Prostate gland (tissue), 2 donors: ENCODE measurements at regions not wholly inside any gene's neighbourhood (a gene's known extent, or its start where the extent isn't known, plus 50 kb on each side); places are given as distances from the start of the nearest gene placed in this dataset.
"Not testable (repeated sequence)": the region's sequence is repeated elsewhere in the genome, so short reads cannot be mapped to it uniquely, and the experiment has no call there.

Source experiments
- DNase-seq: peaks from one replicate; pipeline ENCODE4 v3.0.0-alpha.2; 2019; ENCODE audit warnings: low spot score
- H3K27ac ChIP-seq, 2 donors: fragments of 200-600 bp; sonication (generic); 2 replicates each; pipeline ENCODE4 v1.5.1; 2017 to 2019
- H3K27me3 ChIP-seq: fragments of 200-600 bp; sonication (generic); replicated peaks from 2 replicates; pipeline ENCODE4 v1.5.1; 2019; ENCODE audit not compliant: insufficient read depth
- H3K36me3 ChIP-seq, 2 donors: fragments of 200-600 bp; sonication (generic); 1 replicate in 1 of 2; 2 replicates in 1 of 2; pipeline versions ENCODE4 v1.5.1 to v1.8.1; 2017 to 2019
- H3K4me1 ChIP-seq: fragments of 200-600 bp; sonication (generic); replicated peaks from 2 replicates; pipeline ENCODE4 v1.5.1; 2019
- H3K4me3 ChIP-seq, 2 donors: fragments of 200-600 bp; sonication (generic); 2 replicates each; pipeline ENCODE4 v1.5.1; 2017 to 2019
- H3K9me3 ChIP-seq: fragments of 200-600 bp; sonication (generic); 2 replicates; pipeline ENCODE4 v1.5.1; 2017
- POLR2A ChIP-seq: fragments of 450-650 bp; IDR thresholded peaks from one replicate; pipeline ENCODE4 v1.6.1; 2016; ENCODE audit warnings: antibody characterized with exemption, mild to moderate bottlenecking
- POLR2AphosphoS5 ChIP-seq: sonication (generic); formaldehyde crosslinking; IDR thresholded peaks from one replicate; pipeline ENCODE4 v1.6.1; 2017; ENCODE audit warnings: antibody characterized with exemption
- WGBS: methylation state at CpG from one replicate; pipeline ENCODE4 v1.1.5; 2018; 5-methylcytosine and 5-hydroxymethylcytosine counted together
- intact Hi-C: fragments of 100-400 bp; cut with DNase I; formaldehyde crosslinking; loops from one replicate; pipeline ENCODE4 v1.14.2; 2022
- TF ChIP-seq, protein P1 (sequence below), 4 experiments: fragments of 200-600 bp in 2 of 4; fragments of 450-650 bp in 2 of 4; sonication (generic) in 2 of 4; IDR thresholded peaks; 1 replicate in 3 of 4; 2 replicates in 1 of 4; pipeline ENCODE4 v1.5.1; 2016 to 2019; ENCODE audit warnings: antibody characterized with exemption in 4 of 4, mild to moderate bottlenecking in 2 of 4, moderate library complexity in 2 of 4

DNA sequence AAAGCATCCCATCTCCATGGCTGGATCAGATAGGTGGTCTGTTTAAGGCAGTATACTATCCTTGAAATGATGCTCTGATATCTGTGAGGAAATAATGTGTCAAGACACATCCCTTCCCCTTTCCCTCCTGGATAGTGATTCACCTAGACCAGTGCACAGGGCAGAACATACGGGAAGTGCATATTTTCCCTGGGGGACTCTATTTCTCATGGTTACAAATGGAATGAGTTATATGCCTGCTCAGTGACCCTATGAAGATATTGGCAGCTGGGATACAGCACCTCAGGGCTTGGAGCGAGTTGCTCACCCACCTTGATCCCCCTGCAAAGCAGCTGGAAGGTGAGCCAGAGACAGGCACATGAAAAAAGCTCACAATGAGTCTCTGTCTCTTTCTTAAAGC, 67.5 kb upstream of the PRL start:
- Histone ChIP-seq H3K27me3 (no peaks in the 10 kb centered on the region), H3K36me3 (no peaks in the 10 kb centered on the region), H3K4me1 (peaks cover 4% of the 10 kb centered on the region), H3K4me3 (no peak overlapping the region), H3K27ac (no peak overlapping the region), H3K9me3 (no peaks in the 10 kb centered on the region)
- TF ChIP-seq POLR2AphosphoS5 (no peak), POLR2A (no peak)
- TF ChIP-seq, protein P1, sequence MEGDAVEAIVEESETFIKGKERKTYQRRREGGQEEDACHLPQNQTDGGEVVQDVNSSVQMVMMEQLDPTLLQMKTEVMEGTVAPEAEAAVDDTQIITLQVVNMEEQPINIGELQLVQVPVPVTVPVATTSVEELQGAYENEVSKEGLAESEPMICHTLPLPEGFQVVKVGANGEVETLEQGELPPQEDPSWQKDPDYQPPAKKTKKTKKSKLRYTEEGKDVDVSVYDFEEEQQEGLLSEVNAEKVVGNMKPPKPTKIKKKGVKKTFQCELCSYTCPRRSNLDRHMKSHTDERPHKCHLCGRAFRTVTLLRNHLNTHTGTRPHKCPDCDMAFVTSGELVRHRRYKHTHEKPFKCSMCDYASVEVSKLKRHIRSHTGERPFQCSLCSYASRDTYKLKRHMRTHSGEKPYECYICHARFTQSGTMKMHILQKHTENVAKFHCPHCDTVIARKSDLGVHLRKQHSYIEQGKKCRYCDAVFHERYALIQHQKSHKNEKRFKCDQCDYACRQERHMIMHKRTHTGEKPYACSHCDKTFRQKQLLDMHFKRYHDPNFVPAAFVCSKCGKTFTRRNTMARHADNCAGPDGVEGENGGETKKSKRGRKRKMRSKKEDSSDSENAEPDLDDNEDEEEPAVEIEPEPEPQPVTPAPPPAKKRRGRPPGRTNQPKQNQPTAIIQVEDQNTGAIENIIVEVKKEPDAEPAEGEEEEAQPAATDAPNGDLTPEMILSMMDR (IDR thresholded peaks at IDR 0.05), result no peak
- 53% methylated on average over 2 of the region's 2 CpGs for WGBS
- intact Hi-C loops, result no loop called here
- no peak for DNase-seq

DNA sequence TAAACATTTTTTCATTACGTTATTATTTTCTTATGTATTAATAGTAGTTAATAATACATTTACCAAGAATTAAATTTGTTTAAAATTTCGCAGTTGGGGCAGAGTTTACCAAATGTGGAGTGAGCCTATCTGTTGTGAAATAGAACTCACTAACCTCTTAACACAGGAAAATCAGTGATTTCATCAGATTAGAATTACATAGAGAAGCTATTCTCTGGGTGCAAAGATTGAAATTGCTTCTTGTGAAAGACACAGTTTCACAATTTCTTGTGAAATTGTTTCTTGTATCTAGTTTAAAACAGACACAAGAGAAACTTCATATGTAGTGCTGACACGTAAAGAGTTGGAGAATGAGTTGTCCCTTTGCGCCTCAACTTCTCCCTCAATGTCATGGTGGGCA, 69.4 kb upstream of the PRL start:
- Histone ChIP-seq H3K4me1 (peaks cover 4% of the 10 kb centered on the region), H3K9me3 (no peaks in the 10 kb centered on the region), H3K4me3 (no peak overlapping the region), H3K36me3 (no peaks in the 10 kb centered on the region), H3K27me3 (no peaks in the 10 kb centered on the region), H3K27ac (no peak overlapping the region)
- TF ChIP-seq, protein P1 (IDR thresholded peaks at IDR 0.05), result no peak
- TF ChIP-seq POLR2AphosphoS5 (no peak), POLR2A (no peak)
- WGBS, result 69% methylated on average over 4 of the region's 4 CpGs
- no peak for DNase-seq
- intact Hi-C loops, result no loop called here

DNA sequence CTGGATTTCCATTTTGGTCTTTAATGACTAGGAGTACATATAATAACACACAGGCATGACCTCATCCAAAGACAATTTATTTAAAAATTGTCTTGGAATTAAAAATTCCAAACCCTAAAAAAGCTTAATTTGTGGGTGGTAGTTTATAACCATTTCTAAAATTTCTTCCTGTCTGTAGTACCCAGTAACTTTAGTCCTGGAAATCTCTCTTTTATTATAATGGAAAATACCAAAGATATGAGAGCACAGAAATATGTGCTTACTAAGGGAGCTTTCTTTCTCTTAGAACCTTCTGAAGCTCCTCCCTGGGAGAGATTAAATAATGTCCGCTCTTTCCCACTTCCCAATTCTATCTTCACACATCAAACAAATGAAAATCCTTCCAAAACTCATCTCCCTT, 70.5 kb upstream of the PRL start:
- no peak overlapping the region for H3K27ac ChIP-seq
- 82% methylated on average over 1 of the region's 1 CpG for WGBS

DNA sequence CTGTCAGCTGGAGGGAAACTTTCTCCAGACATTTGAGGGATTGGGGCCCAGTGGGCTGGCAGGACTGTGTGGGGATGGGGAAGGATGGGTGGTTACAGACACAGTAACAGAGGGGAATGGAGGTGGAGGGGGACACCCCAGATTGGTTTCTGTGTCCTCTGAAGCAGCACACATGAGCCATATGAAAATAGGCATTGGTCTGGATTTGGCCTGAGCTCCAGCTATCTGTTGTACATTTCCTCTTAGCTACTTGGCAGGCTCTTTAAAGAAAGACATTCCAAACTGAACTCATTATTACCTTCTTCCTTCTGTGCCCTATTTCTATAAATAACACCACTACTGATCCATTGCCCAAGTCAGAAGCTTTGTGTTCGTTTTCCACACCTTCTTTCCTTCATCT, 72.0 kb upstream of the PRL start:
- Histone ChIP-seq H3K9me3 (no peaks in the 10 kb centered on the region), H3K4me3 (no peak overlapping the region), H3K4me1 (no peaks in the 10 kb centered on the region), H3K27me3 (no peaks in the 10 kb centered on the region), H3K27ac (no peak overlapping the region), H3K36me3 (no peaks in the 10 kb centered on the region)
- no peak for TF ChIP-seq POLR2A
- TF ChIP-seq, protein P1 (IDR thresholded peaks at IDR 0.05), result no peak
- no peak for TF ChIP-seq POLR2AphosphoS5
- intact Hi-C loops, result no loop called here
- 21% methylated on average over 1 of the region's 1 CpG for WGBS
- no peak for DNase-seq

More for the DNA sequence above, 70.5 kb upstream of the PRL start:
- H3K27me3 ChIP-seq, result no peaks in the 10 kb centered on the region
- H3K4me3 ChIP-seq, result no peak overlapping the region
- no peak for DNase-seq
- no peaks in the 10 kb centered on the region for H3K36me3 ChIP-seq
- no peak for TF ChIP-seq POLR2AphosphoS5
- TF ChIP-seq, protein P1 (IDR thresholded peaks at IDR 0.05), result no peak
- no peak for TF ChIP-seq POLR2A
- intact Hi-C loops, result no loop called here
- no peaks in the 10 kb centered on the region for H3K9me3 ChIP-seq
- peaks cover 4% of the 10 kb centered on the region for H3K4me1 ChIP-seq

DNA sequence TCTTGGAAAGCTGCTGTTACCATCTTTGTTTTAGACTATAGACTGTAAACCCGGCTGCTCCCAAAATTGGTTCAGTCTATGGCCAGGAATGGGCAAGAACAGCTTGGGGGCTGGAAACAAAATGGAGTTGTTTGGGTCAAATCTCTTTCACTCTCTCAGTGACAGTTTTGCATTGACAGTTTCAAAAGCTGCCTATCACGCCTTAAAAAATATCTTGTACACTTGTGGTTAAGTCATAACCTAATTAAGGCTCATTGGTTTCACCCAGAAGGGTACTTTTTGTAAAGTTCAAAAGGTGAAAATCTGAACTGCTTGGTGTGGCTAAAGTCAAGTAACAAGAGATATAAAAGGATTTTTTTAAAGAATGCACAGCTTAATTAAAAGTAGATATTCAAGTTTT, 76.1 kb upstream of the PRL start:
- no peak for DNase-seq
- WGBS, result 98% methylated on average over 2 of the region's 2 CpGs
- no peaks in the 10 kb centered on the region for H3K36me3 ChIP-seq
- H3K27ac ChIP-seq, result no peak overlapping the region
- intact Hi-C loops, result no loop called here
- no peaks in the 10 kb centered on the region for H3K4me1 ChIP-seq
- H3K27me3 ChIP-seq, result no peaks in the 10 kb centered on the region
- TF ChIP-seq POLR2A (no peak), POLR2AphosphoS5 (no peak)
- TF ChIP-seq, protein P1 (IDR thresholded peaks at IDR 0.05), result no peak
- H3K4me3 ChIP-seq, result no peak overlapping the region
- no peaks in the 10 kb centered on the region for H3K9me3 ChIP-seq

DNA sequence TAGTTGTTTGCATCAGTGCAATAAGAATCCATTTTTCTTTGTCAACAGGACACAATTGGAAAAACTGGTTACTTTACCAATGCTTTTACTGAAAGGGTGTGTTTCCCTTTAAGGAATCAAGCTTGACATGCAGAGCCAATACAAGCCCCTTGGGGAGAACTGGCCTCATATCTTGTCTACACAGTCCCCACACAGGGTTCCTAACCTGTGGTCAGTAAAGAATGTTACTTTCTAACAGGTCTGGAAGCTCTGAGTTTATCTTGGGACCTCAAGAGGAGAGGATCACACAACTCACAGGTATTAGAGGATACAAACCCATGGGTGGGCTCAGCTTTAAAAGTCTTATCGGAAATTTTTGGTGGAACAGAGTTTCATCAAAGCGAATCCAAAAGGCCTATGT, 78.1 kb upstream of the PRL start:
- DNase-seq, intact Hi-C loops, H3K4me1 ChIP-seq, H3K36me3 ChIP-seq, H3K27ac ChIP-seq, H3K9me3 ChIP-seq, H3K4me3 ChIP-seq, H3K27me3 ChIP-seq: not testable (repeated sequence)
- WGBS, result 98% methylated on average over 2 of the region's 2 CpGs

DNA sequence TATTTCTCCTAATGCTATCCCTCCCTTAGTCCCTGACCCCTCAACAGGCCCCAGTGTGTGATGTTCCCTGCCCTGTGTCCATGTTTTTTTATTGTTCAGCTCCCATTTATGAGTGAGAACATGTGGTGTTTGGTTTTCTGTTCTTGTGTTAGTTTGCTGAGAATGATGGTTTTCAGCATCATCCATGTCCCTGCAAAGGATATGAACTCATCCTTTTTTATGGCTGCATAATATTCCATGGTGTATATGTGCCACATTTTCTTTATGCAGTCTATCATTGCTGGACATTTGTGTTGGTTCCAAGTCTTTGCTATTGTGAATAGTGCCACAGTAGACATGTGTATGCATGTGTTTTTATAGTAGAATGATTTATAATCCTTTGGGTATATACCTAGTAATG, 79.5 kb upstream of the PRL start:
- H3K9me3 ChIP-seq, DNase-seq, intact Hi-C loops, H3K36me3 ChIP-seq, H3K4me1 ChIP-seq, H3K4me3 ChIP-seq, H3K27ac ChIP-seq, H3K27me3 ChIP-seq: not testable (repeated sequence)

DNA sequence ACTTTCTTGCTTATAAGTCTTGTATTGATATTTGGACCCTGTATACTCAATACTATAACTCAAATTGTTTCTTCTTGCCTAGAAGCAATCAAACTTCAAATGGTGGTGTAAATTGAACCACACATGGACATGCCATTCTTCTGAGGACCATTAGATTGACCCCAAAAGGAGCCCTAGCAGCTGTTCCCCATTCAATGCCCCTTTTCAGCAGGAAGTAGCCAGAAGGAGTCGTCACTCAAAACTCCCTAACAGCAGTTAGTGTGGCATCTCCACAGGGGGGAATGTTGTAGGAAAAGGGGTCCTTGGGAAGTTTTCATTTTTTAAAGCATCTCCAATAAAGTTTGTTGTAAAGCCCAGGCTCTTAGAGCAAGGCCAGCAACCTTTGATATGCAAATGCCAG, 81.7 kb upstream of the PRL start:
- H3K36me3 ChIP-seq, H3K4me1 ChIP-seq, H3K27ac ChIP-seq, H3K27me3 ChIP-seq, DNase-seq, intact Hi-C loops, H3K4me3 ChIP-seq, H3K9me3 ChIP-seq: not testable (repeated sequence)
- 100% methylated on average over 1 of the region's 1 CpG for WGBS
